ENCODE measurements at regions not wholly inside any gene's neighbourhood (a gene's known extent, or its start where the extent isn't known, plus 50 kb on each side); places are given as distances from the start of the nearest gene placed in this dataset.

DNA sequence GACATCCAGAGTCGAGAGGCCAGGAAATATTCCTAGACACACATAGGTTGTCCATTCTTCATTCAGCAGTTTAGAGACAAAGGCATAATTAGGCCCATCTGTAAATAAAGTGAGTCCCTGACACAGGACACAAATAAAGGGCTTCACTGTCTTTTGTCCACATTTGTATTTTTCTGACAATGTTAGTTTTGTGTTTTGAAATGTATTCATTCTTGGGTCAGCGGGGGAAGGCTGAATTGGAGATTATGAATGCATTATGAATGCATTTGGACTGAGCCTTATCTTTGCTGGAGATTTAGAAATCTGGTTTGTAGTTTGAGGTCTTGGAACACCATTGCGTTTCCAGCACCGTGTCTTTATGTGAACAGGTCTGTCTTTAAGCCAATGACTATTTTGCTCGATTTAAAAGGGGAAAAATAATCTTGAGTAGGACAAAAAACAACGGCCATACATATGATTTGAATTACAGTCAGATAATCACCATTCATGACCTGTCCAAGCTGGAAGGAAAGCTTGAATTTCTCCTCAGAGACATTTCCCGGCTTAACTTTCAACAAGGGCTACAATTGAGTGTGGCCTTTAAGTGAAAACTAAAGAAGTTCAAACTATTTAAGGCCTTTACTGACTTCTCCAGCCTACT, 334.8 kb downstream of the WDR11 start (continued):
- TF ChIP-seq, protein P1, sequence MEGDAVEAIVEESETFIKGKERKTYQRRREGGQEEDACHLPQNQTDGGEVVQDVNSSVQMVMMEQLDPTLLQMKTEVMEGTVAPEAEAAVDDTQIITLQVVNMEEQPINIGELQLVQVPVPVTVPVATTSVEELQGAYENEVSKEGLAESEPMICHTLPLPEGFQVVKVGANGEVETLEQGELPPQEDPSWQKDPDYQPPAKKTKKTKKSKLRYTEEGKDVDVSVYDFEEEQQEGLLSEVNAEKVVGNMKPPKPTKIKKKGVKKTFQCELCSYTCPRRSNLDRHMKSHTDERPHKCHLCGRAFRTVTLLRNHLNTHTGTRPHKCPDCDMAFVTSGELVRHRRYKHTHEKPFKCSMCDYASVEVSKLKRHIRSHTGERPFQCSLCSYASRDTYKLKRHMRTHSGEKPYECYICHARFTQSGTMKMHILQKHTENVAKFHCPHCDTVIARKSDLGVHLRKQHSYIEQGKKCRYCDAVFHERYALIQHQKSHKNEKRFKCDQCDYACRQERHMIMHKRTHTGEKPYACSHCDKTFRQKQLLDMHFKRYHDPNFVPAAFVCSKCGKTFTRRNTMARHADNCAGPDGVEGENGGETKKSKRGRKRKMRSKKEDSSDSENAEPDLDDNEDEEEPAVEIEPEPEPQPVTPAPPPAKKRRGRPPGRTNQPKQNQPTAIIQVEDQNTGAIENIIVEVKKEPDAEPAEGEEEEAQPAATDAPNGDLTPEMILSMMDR (IDR thresholded peaks at IDR 0.05) = no peak
- TF ChIP-seq, protein P2, sequence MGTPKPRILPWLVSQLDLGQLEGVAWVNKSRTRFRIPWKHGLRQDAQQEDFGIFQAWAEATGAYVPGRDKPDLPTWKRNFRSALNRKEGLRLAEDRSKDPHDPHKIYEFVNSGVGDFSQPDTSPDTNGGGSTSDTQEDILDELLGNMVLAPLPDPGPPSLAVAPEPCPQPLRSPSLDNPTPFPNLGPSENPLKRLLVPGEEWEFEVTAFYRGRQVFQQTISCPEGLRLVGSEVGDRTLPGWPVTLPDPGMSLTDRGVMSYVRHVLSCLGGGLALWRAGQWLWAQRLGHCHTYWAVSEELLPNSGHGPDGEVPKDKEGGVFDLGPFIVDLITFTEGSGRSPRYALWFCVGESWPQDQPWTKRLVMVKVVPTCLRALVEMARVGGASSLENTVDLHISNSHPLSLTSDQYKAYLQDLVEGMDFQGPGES (IDR thresholded peaks at IDR 0.05; ENCODE audit: low read depth, low read length) = no peak
- TF ChIP-seq EP300 (IDR thresholded peaks at IDR 0.05; ENCODE audit: borderline replicate concordance in 1 of 2, low read depth in 1 of 2, low read length in 1 of 2) = no peak

DNA sequence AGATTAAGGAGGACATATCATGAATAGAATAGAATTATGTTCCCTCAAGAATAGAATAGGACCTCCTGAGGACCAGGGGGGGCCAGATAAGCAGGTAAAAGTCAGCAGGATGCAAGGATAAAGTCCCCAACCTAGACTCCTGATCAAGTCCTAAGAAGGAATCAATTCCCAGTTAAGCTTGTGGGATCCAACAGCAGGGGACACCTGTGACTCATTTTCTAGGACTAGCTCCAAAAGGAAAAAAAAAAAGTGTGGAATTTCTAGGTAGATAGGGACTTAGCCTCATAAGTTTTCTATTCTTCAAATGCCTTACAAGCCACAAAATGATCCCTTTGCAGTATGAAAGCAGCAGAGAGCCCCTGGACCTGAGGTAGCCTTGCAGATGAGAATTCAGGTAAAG, 336.2 kb downstream of the WDR11 start:
- Histone ChIP-seq H3F3A (replicated peaks; ENCODE audit: insufficient read depth) (no peaks in the 10 kb centered on the region), H3K27me3 (ENCODE audit: insufficient read depth) (no peaks in the 10 kb centered on the region), H3K9me2 (no peaks in the 10 kb centered on the region), H3K9me3 (no peaks in the 10 kb centered on the region), H3K9ac (no peak overlapping the region), H3K79me2 (ENCODE audit: insufficient read depth) (no peaks in the 10 kb centered on the region), H3K27ac (ENCODE audit: low read depth in 2 of 2, low read length in 1 of 2) (no peak overlapping the region), H4K20me1 (ENCODE audit: insufficient read depth) (no peaks in the 10 kb centered on the region), H3K4me1 (ENCODE audit: control insufficient read depth in 1 of 2, insufficient read depth in 2 of 2, low read depth in 1 of 2, low read length in 1 of 2) (no peaks in the 10 kb centered on the region), H3K4me3 (ENCODE audit: low read depth in 2 of 2, low read length in 1 of 2) (no peak overlapping the region), H3K36me3 (replicated peaks in 1 of 2; ENCODE audit: control insufficient read depth in 1 of 2, insufficient read depth in 2 of 2, low read length in 1 of 2) (no peaks in the 10 kb centered on the region), H3K4me2 (no peak overlapping the region), H2AFZ (ENCODE audit: low read depth) (no peak overlapping the region)
- CTCF ChIA-PET = interaction anchor here (0.7 to 2.0 kb wide), 4 partner anchors 9 to 421 kb away, joined by 3 to 6 read pairs (median 4); no protein-coding TSS in a partner anchor
- POLR2A ChIA-PET = interaction anchor here (0.6 kb wide), 1 partner anchor 35 kb away, joined by 3 read pairs; no protein-coding TSS in a partner anchor
- DNase-seq = no peak
- TF ChIP-seq, protein P2 (IDR thresholded peaks at IDR 0.05; ENCODE audit: low read depth, low read length) = no peak
- TF ChIP-seq FOSL2 (IDR thresholded peaks at IDR 0.05; ENCODE audit: borderline replicate concordance, low read depth) (no peak), ELF1 (IDR thresholded peaks at IDR 0.05) (no peak)
- TF ChIP-seq, protein P3, sequence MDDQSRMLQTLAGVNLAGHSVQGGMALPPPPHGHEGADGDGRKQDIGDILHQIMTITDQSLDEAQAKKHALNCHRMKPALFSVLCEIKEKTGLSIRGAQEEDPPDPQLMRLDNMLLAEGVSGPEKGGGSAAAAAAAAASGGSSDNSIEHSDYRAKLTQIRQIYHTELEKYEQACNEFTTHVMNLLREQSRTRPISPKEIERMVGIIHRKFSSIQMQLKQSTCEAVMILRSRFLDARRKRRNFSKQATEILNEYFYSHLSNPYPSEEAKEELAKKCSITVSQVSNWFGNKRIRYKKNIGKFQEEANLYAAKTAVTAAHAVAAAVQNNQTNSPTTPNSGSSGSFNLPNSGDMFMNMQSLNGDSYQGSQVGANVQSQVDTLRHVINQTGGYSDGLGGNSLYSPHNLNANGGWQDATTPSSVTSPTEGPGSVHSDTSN (IDR thresholded peaks at IDR 0.05) = no peak
- TF ChIP-seq, protein P4, sequence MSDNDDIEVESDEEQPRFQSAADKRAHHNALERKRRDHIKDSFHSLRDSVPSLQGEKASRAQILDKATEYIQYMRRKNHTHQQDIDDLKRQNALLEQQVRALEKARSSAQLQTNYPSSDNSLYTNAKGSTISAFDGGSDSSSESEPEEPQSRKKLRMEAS (IDR thresholded peaks at IDR 0.05; ENCODE audit: low read depth) = no peak

DNA sequence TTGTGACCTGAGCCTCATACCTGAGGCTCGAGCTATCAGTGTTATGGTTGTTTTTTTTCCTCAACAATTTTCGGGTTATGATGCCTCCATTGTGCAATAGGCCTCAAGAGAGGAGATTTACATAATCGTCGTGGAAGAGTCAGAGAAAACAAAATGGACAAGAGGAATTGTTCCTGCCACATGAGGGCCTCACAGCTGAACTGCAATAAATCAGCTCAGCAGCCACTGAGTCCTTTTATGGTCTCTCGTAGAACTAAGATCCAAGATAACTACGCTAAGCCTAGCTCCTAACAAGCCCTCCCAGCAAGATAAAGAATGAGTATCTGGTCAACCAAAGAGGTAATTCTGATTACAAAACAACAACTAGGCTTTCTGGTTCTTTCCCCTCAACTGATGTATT, 336.8 kb downstream of the WDR11 start:
- Histone ChIP-seq H4K20me1 (ENCODE audit: insufficient read depth) (no peaks in the 10 kb centered on the region), H2AFZ (ENCODE audit: low read depth) (no peak overlapping the region), H3K4me3 (ENCODE audit: low read depth in 2 of 2, low read length in 1 of 2) (no peak overlapping the region), H3K4me1 (ENCODE audit: control insufficient read depth in 1 of 2, insufficient read depth in 2 of 2, low read depth in 1 of 2, low read length in 1 of 2) (no peaks in the 10 kb centered on the region), H3K79me2 (ENCODE audit: insufficient read depth) (no peaks in the 10 kb centered on the region), H3K9me2 (no peaks in the 10 kb centered on the region), H3K27ac (ENCODE audit: low read depth in 2 of 2, low read length in 1 of 2) (no peak overlapping the region), H3K4me2 (no peak overlapping the region), H3K9me3 (no peaks in the 10 kb centered on the region), H3K36me3 (replicated peaks in 1 of 2; ENCODE audit: control insufficient read depth in 1 of 2, insufficient read depth in 2 of 2, low read length in 1 of 2) (no peaks in the 10 kb centered on the region), H3K9ac (no peak overlapping the region), H3F3A (replicated peaks; ENCODE audit: insufficient read depth) (no peaks in the 10 kb centered on the region), H3K27me3 (ENCODE audit: insufficient read depth) (no peaks in the 10 kb centered on the region)
- ChIA-PET CTCF (interaction anchor here (0.6 to 2.0 kb wide), 4 partner anchors 9 to 420 kb away, joined by 3 to 6 read pairs (median 4); no protein-coding TSS in a partner anchor), POLR2A (interaction anchor here (0.6 kb wide), 1 partner anchor 35 kb away, joined by 3 read pairs; no protein-coding TSS in a partner anchor)
- 32% methylated on average over 6 of the region's 6 CpGs for WGBS (ENCODE audit: low lambda C conversion rate)
- TF ChIP-seq RAD21 (IDR thresholded peaks at IDR 0.05; ENCODE audit: low read length) (peak; percentile 19; the same call in 1 of the 2 replicates), GABPA (IDR thresholded peaks at IDR 0.05; ENCODE audit: low read depth) (no peak)
- DNase-seq = no peak

Measured in SK-N-SH (cell line).